HG03342 (cell line): ENCODE measurements at regions not wholly inside any gene's neighbourhood (a gene's known extent, or its start where the extent isn't known, plus 50 kb on each side); places are given as distances from the start of the nearest gene placed in this dataset.
"Not testable (repeated sequence)": the region's sequence is repeated elsewhere in the genome, so short reads cannot be mapped to it uniquely, and the experiment has no call there.

ENCODE experiments used
- ATAC-seq: cut with Tn5 transposase; IDR thresholded peaks from one replicate; pipeline ENCODE4 v1.9.1; 2021; ENCODE audit warnings: mild to moderate bottlenecking, moderate library complexity; ENCODE audit not compliant: unreplicated experiment

DNA sequence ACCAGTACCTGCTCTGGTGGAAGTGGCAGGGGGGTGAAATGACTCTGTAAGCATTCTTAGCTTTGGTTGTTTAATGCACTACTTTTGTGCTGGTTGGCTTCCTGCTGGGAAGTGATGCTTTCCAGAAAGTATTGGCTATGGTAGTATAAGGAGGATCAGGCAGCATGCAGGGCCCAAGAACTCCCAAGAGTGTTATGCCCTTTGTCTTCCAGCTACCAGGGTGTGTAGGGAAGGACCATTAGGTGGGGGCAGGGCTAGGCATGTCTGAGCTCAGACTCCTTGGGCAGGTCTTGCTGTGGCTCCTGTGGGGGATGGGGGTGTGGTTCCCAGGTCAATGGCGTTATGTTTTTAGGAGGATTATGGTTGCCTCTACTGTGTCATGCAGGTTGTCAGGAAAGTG is 135.8 kb upstream of the TRPC7 start:
- no peak for ATAC-seq

DNA sequence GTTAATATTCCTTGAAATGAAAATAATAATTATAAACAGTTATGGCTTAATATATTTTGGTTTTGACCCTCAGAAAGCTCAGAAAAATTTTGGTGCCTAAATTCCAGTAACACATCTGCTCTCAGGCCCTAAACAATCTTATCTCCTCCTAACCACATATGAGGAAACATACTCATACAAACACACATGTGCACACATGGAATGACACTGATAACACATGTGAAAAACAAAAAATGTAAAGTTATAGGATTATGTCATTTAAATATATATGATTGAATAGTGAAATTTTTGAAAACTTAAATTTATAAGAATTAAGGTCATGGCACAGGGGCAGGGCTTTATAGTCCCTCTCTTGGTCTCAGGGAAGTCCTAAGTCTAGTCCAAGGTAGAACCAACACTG is 127.2 kb upstream of the TRPC7 start:
- no peak for ATAC-seq

DNA sequence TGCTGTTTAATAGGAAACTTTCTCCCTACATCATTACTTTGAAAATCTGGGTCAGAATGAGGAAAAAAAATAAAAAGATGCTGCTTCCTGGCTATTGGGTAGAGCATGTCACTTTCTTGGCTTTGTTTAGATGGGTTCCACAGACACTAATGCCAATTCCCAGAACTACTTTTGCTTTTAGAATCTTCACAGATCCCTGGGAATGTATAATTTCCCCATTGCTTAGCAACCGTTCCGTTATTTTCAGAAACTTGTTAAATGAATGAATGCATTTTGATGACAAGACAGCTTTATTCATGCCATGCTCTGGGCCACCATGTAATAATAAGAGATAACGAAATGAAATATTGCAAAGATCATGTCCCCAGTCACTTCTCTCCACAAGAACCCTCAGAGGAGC is 126.5 kb upstream of the TRPC7 start:
- no peak for ATAC-seq

DNA sequence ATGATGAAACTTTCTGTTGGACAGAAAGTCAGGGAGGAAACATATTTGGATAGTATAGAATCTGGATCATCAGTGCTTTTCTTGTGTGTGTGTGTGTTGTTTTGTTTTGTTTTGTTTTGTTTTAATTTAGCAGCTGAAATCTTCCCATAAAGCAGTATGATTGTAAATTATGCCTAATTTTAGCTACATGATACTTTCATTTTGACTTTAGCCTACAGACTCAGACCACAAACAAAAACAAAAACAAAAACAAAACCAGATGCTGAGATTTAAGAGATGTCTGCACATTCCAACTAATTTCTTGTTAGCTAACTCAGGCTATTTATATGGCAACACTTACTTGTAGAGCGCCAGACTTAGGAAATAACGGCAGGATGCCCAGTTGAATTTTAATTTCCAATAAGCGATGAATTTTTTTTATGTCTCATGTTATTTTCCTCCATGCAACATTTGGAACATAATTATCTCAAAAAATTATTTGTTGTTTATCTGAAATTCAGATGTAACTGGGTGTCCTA is 119.5 kb upstream of the TRPC7 start:
- peak; percentile 59 for ATAC-seq

DNA sequence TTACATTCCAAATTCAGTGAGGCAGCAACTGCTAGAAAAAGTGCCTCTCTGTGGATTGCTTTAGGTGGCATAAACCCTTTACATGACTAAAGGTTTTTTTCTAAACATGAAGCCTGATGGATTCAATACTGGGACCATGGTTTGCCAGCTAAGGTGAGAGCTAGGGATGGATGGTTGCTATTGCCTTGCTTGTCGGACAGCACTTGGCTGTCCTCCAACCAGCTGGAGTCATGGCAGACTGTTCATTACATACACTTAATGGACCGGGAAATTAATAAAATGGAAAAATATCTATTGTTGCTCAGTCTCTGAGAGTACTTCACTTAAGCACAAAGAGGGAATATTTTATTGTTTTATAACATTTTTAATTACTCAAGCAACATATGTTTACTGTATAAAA is 116.9 kb upstream of the TRPC7 start:
- ATAC-seq = no peak

DNA sequence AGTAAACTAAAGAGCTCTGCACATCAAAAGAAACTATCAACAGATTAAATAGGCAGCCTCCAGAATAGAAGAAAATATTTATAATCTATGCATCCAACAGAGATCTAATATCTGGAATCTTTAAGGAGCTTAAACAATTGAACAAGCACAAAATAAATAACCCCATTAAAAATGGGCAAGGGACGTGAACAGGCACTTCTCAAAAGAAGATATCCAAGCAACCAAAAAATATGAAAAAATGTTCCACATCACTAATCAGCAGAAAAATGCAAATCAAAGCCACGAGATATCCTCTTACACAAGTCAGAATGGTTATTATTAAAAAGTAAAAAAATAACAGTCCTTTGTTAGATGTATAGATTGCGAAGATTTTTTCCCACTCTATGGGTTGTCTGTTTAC is 109.1 kb upstream of the TRPC7 start:
- ATAC-seq = no peak

DNA sequence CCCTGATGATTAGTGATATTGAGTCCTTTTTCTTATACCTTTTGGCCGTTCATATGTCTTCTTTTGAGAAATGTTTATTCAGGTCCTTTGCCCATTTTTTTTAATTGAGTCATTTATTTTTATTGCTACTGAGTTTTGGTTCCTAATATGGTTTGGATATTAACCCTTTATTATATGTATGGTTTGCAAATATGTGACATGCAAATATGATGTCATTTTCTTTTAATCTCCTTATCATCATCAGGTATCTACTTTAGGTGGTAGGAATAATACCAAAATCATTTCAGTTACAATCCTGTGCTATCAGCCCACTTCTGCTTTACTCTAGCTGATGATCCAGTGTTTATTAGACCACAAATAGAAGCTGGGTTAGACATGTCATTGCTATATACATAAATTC is 102.3 kb upstream of the TRPC7 start:
- ATAC-seq = no peak

DNA sequence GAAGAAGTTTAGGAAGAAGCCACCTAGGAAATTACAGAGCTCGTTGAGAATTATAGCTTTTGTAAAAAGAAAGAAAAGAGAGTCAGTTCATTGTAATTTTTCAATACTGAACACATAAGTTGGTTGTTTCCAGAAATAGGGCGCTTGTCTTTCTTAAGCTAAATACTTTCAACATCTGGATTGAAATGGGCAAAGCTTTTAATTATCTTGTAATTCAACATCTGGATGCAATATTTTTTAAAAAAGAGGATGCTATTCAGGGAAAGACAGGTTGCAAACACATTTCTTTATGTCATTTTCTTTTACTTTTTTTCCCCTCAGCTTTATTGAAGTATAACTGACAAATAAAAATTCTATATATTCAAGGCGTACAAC is 100.7 kb upstream of the TRPC7 start:
- no peak for ATAC-seq

DNA sequence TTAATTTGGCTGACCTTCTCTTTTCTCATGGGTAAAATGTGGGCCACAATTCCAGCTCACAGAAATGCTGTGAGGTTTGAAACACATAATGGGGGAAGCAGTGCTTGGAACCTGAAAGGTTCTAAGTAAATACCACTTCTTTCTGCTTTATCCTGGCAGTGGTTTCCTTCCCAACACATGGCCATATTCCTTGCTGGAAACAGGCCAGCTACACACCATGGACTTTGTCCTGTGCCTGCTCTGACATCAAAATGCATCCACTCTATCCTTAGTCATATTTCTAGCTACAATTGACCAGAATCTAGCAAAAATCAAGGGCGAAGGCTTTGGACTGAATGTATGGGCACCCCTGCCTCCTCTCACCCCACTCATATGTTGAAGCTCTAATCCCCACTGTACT is 93.1 kb upstream of the TRPC7 start:
- ATAC-seq = no peak

DNA sequence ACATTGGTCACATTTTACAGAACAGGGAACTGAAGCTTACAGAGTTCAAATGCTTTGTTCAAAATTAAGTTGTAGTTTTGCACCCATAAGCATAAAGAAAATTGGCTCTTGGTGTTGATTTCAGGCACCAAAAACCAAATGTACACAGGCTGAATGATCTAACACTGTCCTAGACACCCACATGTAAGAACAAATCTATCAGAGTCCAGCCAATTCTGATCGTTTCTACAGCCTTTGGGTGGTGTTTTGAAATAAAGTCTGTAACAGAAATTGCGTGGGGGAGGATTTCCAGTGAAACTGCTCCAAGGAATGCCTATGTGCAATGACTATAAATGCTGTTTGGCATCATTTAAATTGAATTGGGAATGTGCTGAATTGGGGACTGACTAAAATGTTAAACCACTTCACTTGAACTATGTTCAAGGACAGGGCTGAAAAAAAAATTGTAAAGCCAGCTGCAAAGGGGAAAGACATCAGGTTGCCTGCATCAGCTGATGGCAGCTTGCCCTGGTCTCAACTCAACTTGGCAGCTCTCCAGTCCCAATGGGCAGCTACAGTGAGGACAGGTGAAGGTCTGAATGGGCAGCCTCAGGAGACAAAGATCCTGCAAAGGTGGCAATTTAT is 92.2 kb upstream of the TRPC7 start:
- no peak for ATAC-seq

DNA sequence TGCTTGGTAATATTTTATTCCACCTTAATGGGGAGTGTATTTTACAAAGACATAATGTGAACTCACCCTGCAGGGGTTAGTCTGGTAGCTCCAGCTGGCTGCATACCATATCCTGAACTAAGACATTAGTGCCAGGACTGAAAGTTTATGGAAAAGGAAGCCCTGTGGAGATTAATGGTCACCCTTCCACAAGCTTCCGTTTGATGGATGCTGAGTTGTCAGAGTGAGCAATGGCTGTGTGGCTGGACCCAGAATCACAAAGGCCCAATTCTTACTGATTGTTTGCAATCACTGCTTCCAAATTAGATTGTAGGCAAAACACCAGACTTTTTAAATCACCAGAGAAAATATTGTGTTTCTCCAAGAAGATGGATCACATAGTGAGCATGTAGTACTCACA is 90.1 kb upstream of the TRPC7 start:
- no peak for ATAC-seq

DNA sequence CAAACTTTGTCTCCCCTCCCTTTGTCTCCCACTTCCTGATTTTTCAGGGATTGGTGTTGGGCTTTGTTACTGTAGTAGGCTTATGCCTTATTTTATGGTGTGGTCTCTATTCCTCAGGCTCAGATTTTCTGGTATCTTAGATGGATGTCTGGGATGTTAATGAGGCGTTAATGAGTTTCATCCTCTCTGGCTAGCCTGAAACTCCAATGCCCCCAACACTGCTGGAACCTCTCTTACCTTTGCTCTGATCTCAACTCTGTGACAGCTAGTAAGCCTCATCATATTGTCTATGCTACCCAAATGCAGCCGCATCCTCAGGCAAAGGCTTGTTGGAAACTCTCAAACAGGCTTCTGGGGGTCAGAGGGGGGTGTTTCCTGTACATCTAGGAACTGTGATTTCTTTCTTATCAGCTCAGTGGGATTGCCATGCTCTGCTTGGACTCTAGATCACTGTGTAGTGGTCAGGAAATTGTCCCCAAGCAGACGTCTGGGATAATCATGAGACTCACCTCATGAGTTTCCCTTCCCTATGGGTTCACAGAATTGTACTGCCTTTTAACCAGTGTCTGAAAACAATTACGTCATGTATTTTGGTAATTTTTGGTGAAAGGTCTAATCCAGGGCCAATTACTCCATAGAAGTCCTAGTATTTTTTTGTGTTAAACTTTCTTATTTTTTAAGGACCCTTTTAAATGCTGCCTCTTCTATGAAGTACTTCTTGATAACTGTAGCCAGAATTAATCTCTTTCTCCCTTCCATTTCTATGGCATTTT is 88.8 kb upstream of the TRPC7 start:
- ATAC-seq = no peak

DNA sequence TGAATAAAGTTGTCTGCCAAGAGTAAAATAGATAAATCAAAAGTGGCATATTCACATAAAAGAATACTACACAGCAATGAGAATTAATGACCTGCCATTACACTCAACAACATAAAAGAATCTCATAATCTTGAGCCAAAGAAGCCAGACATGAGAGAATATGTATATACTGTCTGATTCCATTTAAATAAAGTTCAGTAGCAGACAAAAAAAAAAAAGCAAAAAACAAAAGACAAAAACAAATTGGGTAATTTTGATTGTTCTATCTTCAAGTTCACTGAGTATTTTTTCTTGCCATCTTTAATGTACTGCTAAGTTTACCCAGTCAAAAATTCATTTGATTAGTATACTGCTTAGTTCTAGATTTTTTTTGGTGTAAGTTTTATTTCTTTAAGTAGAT is 87.9 kb upstream of the TRPC7 start:
- ATAC-seq = no peak

DNA sequence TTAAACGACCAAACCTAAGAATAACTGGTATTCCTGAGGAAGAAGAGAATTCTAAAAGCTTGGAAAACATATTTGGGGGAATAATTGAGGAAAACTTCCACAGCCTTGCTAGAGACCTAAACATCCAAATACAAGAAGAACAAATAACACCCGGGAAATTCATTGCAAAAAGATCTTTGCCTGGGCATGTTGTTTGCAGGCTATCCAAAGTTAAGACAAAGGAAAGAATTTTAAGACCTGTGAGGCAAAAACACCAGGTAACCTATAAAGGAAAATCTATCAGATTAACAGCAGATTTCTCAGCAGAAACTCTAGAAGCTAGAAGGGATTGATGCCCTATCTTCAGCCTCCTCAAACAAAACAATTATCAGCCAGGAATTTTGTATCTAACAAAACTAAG is 82.2 kb upstream of the TRPC7 start:
- not testable (repeated sequence) for ATAC-seq

DNA sequence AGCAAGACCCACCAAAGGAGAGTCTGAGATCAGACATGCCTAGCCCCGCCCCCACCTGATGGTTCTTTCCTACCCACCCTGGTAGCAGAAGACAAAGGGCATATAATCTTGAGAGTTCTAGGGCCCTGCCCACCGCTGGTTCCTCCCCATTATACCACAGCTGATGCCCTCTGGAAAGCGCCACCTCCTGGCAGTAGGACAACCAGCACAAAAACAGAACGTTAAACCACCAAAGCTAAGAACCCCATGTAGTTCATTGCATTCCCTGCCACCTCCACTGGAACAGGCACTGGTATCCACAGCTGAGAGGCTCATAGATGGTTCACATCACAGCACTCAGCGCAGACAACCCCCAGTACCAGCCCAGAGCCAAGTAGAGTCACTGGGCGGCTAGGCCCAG is 81.2 kb upstream of the TRPC7 start:
- no peak for ATAC-seq

DNA sequence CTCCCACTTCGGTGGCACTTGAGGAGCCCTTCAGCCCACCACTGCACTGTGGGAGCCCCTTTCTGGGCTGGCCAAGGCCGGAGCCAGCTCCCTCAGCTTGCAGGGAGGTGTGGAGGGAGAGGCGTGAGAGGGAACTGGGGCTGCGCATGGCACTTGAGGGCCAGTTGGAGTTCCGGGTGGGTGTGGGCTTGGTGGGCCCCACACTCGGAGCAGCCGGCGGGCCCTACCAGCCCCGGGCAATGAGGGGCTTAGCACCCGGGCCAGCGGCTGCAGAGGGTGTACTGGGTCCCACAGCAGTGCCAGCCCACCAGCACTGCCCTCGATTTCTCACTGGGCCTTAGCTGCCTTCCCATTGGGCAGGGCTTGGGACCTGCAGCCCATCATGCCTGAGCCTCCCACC is 78.8 kb upstream of the TRPC7 start:
- ATAC-seq = not testable (repeated sequence)

DNA sequence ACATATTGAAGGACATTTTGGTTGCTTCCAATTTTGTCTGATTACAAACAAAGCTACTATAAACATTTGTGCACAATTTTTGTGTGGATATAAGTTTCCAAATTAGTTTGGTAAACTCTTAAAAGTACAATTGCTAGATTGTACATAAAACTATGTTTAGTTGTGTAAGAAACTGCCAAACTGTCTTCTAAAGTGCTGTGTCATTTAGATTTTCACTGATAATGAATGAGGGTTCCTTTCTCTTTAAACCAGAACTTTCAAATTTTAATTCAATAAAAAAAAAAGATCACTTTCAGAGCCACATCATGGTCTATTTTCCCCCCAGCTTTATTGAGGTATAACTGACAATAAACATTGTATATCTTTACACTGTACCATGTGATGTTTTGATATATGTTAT is 74.0 kb upstream of the TRPC7 start:
- ATAC-seq = no peak

DNA sequence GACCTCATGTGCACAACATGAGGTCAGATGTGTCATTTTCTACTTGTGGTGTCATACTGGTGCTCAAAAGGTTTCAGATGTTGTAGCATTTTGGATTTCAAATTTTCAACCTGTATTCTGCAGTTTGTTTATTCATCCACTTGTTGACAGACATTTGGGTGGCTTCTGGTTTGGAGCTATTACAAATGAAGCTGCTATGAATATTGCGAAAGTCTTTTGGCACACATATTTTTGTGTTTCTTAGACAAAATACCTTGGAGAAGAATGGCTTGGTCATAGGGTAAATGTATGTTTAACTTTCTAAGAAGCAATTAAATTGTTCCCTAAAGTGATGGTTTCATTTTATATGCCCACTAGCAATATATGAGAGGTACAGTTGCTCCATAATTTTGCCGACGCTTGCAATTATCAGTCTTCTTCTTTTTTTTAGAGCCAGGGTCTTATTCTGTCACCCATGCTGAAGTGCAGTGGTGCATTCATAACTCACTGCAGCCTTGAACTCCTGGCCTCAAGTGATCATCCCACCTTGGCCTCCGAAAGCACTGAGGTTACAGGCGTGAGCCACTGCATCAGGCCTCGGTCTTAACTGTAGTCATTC is 70.7 kb upstream of the TRPC7 start:
- no peak for ATAC-seq

DNA sequence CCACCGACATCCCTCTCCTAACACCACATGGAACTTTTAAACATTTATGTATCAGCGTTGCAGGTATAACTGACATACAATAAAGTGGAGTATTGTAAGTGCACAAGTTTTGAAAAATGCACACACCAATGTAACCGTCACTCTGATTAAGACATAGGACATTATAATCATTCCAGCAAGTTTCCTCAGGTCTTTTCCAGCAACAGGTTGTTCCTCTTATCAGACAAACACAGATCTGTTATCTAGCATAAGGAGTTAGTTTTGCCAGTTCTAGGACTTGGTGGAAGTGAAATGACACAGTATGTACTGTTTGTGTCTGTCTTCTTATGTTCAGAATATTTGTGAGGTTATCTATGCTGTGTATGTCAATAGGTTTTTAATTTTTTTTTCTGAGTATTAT is 69.5 kb upstream of the TRPC7 start:
- no peak for ATAC-seq

DNA sequence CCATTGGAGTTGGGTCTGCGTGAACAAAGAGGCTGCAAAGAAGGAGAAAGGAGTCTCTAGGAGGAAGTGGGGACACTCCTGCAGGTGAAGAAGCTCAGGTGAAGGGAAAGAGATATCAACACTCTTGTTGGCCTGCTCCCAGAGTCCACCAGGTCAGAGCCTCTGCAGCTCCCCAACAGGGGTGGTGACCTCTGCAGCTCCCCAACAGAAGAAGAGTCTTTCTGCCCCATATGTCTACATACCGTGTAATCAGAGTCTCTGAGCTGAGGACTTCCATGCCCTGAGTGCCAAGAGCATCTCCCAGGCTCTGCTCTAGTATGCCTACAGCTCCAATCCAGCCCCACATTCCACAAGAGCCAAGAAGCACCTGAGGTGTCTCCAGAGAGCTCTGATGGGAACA is 67.4 kb upstream of the TRPC7 start:
- ATAC-seq = no peak

DNA sequence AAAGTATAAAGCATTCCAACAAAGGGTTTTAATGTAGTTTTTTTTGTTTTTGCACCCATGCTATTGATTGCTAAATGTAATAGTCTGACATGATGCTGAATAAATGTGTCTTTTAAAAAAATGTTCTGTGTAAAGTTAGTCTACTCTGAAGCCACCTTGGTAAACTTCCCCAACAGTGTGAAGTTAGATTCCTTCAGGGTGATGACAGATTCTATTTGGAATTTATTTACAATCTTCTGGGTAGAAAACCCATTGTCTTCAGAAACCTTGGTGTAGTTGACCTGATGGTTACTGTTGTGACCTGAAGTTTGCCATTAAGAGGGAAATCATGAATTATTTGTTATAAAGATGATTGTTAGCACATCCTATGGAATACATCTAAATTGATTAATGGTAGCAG is 64.7 kb upstream of the TRPC7 start:
- ATAC-seq = no peak

DNA sequence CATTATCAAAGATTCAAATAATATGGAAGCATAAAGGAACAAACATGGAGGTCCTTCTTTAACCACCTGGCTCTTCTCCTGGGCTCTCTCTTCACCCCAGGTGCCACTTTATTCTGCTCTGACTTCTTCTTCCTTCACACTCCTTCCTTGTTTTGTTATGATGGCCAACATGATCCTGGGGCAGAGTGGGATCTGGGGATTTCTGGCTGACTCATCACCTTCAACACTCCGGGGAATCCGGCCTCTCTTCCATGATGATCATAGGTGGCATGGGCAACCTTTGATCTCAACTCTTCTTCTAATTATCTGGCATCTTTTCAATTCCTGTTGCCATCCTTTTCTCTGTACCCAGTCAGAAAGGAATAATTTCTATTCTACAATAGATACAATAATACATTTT is 62.1 kb upstream of the TRPC7 start:
- ATAC-seq = no peak
